GM12874 (cell line): ENCODE measurements at regions not wholly inside any gene's neighbourhood (a gene's known extent, or its start where the extent isn't known, plus 50 kb on each side); places are given as distances from the start of the nearest gene placed in this dataset.

Source experiments
- TF ChIP-seq, protein P1 (sequence below): IDR thresholded peaks from 2 replicates; pipeline ENCODE4 v1.5.1; 2011; ENCODE audit warnings: low read depth, mild to moderate bottlenecking, control low read depth, low read length, moderate library complexity; ENCODE audit not compliant: insufficient read depth

- TF ChIP-seq, protein P1, sequence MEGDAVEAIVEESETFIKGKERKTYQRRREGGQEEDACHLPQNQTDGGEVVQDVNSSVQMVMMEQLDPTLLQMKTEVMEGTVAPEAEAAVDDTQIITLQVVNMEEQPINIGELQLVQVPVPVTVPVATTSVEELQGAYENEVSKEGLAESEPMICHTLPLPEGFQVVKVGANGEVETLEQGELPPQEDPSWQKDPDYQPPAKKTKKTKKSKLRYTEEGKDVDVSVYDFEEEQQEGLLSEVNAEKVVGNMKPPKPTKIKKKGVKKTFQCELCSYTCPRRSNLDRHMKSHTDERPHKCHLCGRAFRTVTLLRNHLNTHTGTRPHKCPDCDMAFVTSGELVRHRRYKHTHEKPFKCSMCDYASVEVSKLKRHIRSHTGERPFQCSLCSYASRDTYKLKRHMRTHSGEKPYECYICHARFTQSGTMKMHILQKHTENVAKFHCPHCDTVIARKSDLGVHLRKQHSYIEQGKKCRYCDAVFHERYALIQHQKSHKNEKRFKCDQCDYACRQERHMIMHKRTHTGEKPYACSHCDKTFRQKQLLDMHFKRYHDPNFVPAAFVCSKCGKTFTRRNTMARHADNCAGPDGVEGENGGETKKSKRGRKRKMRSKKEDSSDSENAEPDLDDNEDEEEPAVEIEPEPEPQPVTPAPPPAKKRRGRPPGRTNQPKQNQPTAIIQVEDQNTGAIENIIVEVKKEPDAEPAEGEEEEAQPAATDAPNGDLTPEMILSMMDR: no peak
These were observed 212.6 kb downstream of the BCAS1 start for GRCh38 chr20:53857723-53858236.

DNA sequence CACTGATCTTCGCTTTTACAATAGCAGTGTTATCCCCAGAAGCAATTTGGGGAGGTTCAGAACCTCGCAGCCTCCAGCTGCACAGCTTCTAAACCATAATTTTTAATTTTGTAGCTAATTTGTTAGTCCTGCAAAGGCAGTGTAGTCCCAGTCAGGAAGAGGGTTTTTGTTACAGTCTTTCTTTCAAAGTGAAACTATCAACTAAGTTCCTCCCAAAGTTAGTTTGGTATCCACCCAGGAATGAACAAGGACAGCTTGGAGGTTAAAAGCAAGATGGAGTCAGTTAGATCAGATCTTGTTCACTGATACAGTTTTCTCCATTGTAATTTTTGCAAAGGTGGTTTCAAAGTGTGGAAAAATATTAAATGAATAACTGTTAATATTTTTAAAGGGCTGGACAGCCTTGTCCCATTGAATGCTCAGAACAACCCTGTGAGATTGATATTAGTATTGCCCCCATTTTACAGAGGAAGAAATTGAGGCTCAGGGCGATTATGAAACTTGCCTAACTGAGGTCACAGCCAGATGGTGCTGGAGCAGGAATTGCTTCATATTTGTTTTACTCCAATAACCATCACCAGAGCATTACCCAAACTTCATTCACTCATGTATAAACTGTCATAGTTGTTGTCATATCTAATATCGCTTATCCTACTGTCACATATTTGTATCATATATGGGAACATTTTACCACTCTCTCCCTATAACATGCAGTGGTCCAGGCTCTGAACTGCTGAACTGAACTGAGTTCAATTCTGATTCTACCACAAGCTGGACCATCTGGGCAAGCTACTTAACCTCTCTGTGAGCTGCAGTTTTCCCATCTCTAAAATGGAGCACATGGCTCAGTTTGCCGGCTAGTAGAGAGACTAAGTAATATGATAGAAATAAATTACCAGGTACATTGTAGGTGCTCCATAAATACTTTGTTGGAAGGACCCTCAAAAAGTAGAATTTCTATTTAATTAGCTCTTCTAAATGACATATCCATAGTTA lies 213.8 kb downstream of the BCAS1 start:
- TF ChIP-seq, protein P1: no peak

GRCh38 chr20:53855733-53856132 lies 214.7 kb downstream of the BCAS1 start:
- TF ChIP-seq, protein P1: no peak

DNA sequence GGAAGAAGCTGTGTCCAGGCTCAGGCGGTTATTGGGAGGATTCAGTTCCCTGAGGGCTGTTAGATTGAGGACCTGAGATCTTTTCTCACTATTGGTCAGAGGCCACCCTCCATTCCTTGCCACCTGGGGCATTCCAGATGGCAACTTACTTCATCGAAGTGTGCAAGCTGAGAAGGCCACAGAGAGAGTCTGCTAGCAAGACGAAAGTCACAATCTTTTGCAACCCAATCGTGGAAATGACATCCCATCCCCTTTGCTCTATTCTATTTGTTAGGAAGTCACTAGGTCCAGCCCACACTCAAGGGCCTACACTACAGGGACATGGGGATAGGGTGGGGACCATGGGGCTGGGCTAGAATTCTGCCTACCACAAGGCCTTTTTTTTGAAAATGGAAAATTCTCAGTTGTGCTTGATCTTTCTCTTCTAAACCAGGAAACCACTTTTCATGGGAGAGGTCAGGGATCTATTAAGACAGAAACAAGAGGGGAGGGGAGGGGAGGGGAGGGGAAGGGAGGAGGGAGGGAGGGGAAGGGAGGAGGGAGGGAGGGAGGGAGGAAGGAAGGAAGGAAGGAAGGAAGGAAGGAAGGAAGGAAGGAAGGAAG lies 217.2 kb downstream of the BCAS1 start:
- TF ChIP-seq, protein P1: no peak

DNA sequence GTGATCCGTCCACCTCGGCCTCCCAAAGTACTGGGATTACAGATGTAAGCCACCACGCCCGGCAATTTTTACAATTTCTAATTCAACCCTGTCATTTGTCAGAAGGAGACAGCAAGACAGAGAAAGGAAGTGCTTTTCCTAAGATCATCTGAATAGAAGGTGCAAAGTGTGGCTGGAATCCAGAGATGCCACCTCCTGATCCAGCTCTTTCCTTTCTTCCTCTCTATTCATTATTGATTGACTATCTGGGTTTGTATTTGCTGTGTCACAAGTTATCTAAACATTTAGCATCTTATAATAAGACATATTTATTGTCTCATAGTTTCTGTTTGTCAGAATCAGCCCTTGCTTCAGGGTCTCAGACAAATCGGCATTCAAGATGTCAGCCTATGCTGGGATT lies 217.7 kb downstream of the BCAS1 start:
- TF ChIP-seq, protein P1: no peak

DNA sequence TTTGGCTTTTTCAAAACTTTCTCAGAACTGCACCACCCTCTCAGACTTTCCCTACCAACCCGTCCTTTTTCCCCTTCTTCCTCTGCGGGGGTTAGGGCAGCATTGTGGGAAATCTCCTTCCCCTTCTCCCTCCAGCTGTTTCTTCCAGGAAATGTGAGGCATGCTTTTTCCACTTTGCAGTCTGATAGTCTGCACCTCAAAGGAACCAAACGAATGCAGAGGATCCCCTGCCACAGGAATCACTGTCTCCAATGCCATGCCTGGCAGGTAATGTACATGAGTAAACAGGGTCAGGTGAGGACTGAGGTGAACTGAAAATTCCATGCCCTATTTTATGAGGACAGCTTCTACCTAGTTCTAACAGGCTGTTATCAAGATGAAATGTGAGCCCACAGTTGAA lies 218.4 kb downstream of the BCAS1 start:
- TF ChIP-seq, protein P1: no peak

- TF ChIP-seq, protein P1: no peak
These were observed 220.1 kb downstream of the BCAS1 start for GRCh38 chr20:53850319-53850718.
